HEK293 (cell line): ENCODE measurements at regions not wholly inside any gene's neighbourhood (a gene's known extent, or its start where the extent isn't known, plus 50 kb on each side); places are given as distances from the start of the nearest gene placed in this dataset.

Experiments used
- CTCF ChIP-seq: fragments of 450-650 bp; formaldehyde crosslinking; IDR thresholded peaks from 2 replicates; pipeline ENCODE4 v1.5.1; 2016; ENCODE audit warnings: missing biosample characterization, missing genetic modification characterization
- MYNN ChIP-seq: fragments of 450-650 bp; formaldehyde crosslinking; IDR thresholded peaks from 2 replicates; pipeline ENCODE4 v1.5.1; 2016; ENCODE audit warnings: missing biosample characterization, missing genetic modification characterization, borderline replicate concordance
- PATZ1 ChIP-seq: fragments of 450-650 bp; formaldehyde crosslinking; IDR thresholded peaks from 2 replicates; pipeline ENCODE4 v1.5.1; 2016; ENCODE audit warnings: missing biosample characterization, missing genetic modification characterization
- REST ChIP-seq: fragments of 450-650 bp; formaldehyde crosslinking; IDR thresholded peaks from 2 replicates; pipeline ENCODE4 v1.5.1; 2016; ENCODE audit warnings: missing biosample characterization, missing genetic modification characterization
- SETDB1 ChIP-seq: IDR thresholded peaks from one replicate; pipeline ENCODE4 v1.6.1; 2017; ENCODE audit warnings: mild to moderate bottlenecking, low read length, moderate library complexity, mixed read lengths; ENCODE audit not compliant: insufficient read length
- ZBTB11 ChIP-seq: fragments of 450-650 bp; formaldehyde crosslinking; conservative IDR thresholded peaks from 2 replicates; pipeline ENCODE4 v1.5.1; 2016; ENCODE audit warnings: low read depth, missing biosample characterization, missing genetic modification characterization
- ZBTB26 ChIP-seq: fragments of 450-650 bp; formaldehyde crosslinking; optimal IDR thresholded peaks from 2 replicates; pipeline ENCODE3; 2016; ENCODE audit warnings: missing biosample characterization, mild to moderate bottlenecking, missing genetic modification characterization
- ZBTB8A ChIP-seq: fragments of 450-650 bp; formaldehyde crosslinking; IDR thresholded peaks from 2 replicates; pipeline ENCODE4 v1.5.1; 2016; ENCODE audit warnings: missing biosample characterization, missing genetic modification characterization
- ZNF10 ChIP-seq: fragments of 450-650 bp; formaldehyde crosslinking; IDR thresholded peaks from 2 replicates; pipeline ENCODE4 v1.5.1; 2017; ENCODE audit warnings: missing biosample characterization, missing genetic modification characterization
- ZNF169 ChIP-seq: fragments of 450-650 bp; formaldehyde crosslinking; IDR thresholded peaks from 2 replicates; pipeline ENCODE4 v1.5.1; 2016; ENCODE audit warnings: missing biosample characterization, missing genetic modification characterization
- ZNF350 ChIP-seq: fragments of 450-650 bp; formaldehyde crosslinking; IDR thresholded peaks from 2 replicates; pipeline ENCODE4 v1.5.0; 2017; ENCODE audit warnings: missing biosample characterization, mild to moderate bottlenecking, missing genetic modification characterization
- ZNF362 ChIP-seq: fragments of 450-650 bp; formaldehyde crosslinking; IDR thresholded peaks from 2 replicates; pipeline ENCODE4 v1.5.1; 2016; ENCODE audit warnings: missing biosample characterization, missing genetic modification characterization
- ZNF48 ChIP-seq: fragments of 450-650 bp; formaldehyde crosslinking; IDR thresholded peaks from 2 replicates; pipeline ENCODE4 v1.5.1; 2016; ENCODE audit warnings: missing biosample characterization, missing genetic modification characterization
- ZNF664 ChIP-seq: fragments of 450-650 bp; formaldehyde crosslinking; IDR thresholded peaks from 2 replicates; pipeline ENCODE4 v1.5.1; 2016; ENCODE audit warnings: missing biosample characterization, missing genetic modification characterization

GRCh38 chr1:58887059-58887458 is 103.2 kb upstream of the JUN start:
- TF ChIP-seq ZBTB11 (tag by site-specific recombination) (no peak), CTCF (tag by site-specific recombination) (no peak), ZBTB8A (tag by site-specific recombination) (no peak), MYNN (tag by site-specific recombination) (no peak), ZNF664 (tag by site-specific recombination) (no peak), PATZ1 (tag by site-specific recombination) (no peak), ZNF350 (tag by site-specific recombination) (no peak), REST (tag by site-specific recombination) (no peak), ZNF10 (tag by site-specific recombination) (no peak), ZBTB26 (tag by site-specific recombination) (no peak), ZNF169 (tag by site-specific recombination) (no peak), ZNF48 (tag by site-specific recombination) (no peak), ZNF362 (tag by site-specific recombination) (no peak), SETDB1 (no peak)
